Heart left ventricle (tissue), 16 donors: ENCODE measurements at regions not wholly inside any gene's neighbourhood (a gene's known extent, or its start where the extent isn't known, plus 50 kb on each side); places are given as distances from the start of the nearest gene placed in this dataset.

ENCODE experiments used
- ATAC-seq, 4 donors: fragments of 200-7000 bp; cut with Tn5 transposase; one replicate each; pipeline ENCODE4 v1.9.1; 2020 to 2022; ENCODE audit warnings: moderate library complexity in 4 of 4, mild to moderate bottlenecking in 3 of 4, moderate number of reproducible peaks in 1 of 4
- DNase-seq, 5 donors: peaks; one replicate each; pipeline ENCODE4 v3.0.0-alpha.2; 2020
- H3K27ac ChIP-seq, 12 donors: fragments of 200-600 bp; sonication (generic) in 4 of 12; one replicate each; pipeline versions ENCODE4 v1.5.0 to v1.8.0; 2016 to 2022; ENCODE audit warnings: mild to moderate bottlenecking in 2 of 12
- H3K27me3 ChIP-seq, 9 donors: fragments of 200-600 bp; sonication (generic) in 2 of 9; one replicate each; pipeline versions ENCODE4 v1.5.1 to v1.8.0; 2016 to 2022; ENCODE audit warnings: mild to moderate bottlenecking in 3 of 9
- H3K36me3 ChIP-seq, 9 donors: fragments of 200-600 bp; sonication (generic) in 2 of 9; one replicate each; pipeline versions ENCODE4 v1.5.0 to v1.8.0; 2018 to 2022; ENCODE audit warnings: mild to moderate bottlenecking in 2 of 9
- H3K4me1 ChIP-seq, 12 donors: fragments of 200-600 bp; sonication (generic) in 4 of 12; one replicate each; pipeline versions ENCODE4 v1.5.0 to v1.8.0; 2016 to 2022; ENCODE audit warnings: mild to moderate bottlenecking in 3 of 12
- H3K4me3 ChIP-seq, 12 donors: fragments of 200-600 bp; sonication (generic) in 4 of 12; one replicate each; pipeline versions ENCODE4 v1.5.0 to v1.8.0; 2017 to 2022; ENCODE audit warnings: mild to moderate bottlenecking in 9 of 12, moderate library complexity in 4 of 12
- H3K9me3 ChIP-seq, 12 donors: fragments of 200-600 bp; sonication (generic) in 4 of 12; one replicate each; pipeline versions ENCODE4 v1.5.0 to v1.8.0; 2016 to 2022; ENCODE audit warnings: mild to moderate bottlenecking in 1 of 12
- POLR2A ChIP-seq, 2 donors: fragments of 450-650 bp; IDR thresholded peaks; one replicate each; pipeline ENCODE4 v1.6.1; 2017; ENCODE audit warnings: antibody characterized with exemption in 2 of 2, mild to moderate bottlenecking in 2 of 2, moderate library complexity in 2 of 2
- WGBS, 4 donors: extraction: QIAGEN DNeasy Blood & Tissue Kit in 2 of 4; methylation state at CpG; one replicate each; pipeline versions ENCODE4 v1.1.5 to v1.1.7; 2013 to 2018; 5-methylcytosine and 5-hydroxymethylcytosine counted together
- intact Hi-C, 10 donors: fragments of 100-400 bp; cut with DNase I; formaldehyde crosslinking; loops; one replicate each; pipeline versions ENCODE4 v1.11.1 to v1.14.2; 2022
- TF ChIP-seq, protein P1 (sequence below), 12 donors: fragments of 200-600 bp; sonication (generic) in 4 of 12; IDR thresholded peaks; one replicate each; pipeline versions ENCODE4 v1.5.0 to v1.8.0; 2018 to 2022; ENCODE audit warnings: antibody characterized with exemption in 12 of 12, mild to moderate bottlenecking in 5 of 12
- donor health status: ischemic (EF 13 %, LVEDD 7.1; RV severe dilation, severe dysfunction).
- donor health status: healthy with polysubstance abuse.
- donor health status: DM: no; HTN: yes; CAD: no.
- donor health status: DM: no; HTN: no; CAD: no.
- donor health status: ischemic (EF 25% LVEDD 6.9; RV normal size, moderate dysfunction).
- donor health status: ischemic (EF 25% LVEDD 5.7; RV mildly dilated, moderate dysfunction).
- donor health status: healthy.
- donor health status: DM: yes; HTN: yes; CAD: no.
- donor health status: ischemic (EF 35%, LVEDD 5.7; RV mildly dilated, moderate dysfunction).
- donor health status: nonischemic (EF 11% LVEDD 7.7; RV severe dilation, severe dysfunction).
- donor health status: DM: yes; HTN: yes; CAD: no.
- donor health status: PGD.
- donor health status: ischemic (EF 29% LVEDD 5.4; RV normal size, mild dysfunction).
- donor health status: nonischemic (EF 23%, LVEDD 6.1; RV moderate dilation, normal function).

DNA sequence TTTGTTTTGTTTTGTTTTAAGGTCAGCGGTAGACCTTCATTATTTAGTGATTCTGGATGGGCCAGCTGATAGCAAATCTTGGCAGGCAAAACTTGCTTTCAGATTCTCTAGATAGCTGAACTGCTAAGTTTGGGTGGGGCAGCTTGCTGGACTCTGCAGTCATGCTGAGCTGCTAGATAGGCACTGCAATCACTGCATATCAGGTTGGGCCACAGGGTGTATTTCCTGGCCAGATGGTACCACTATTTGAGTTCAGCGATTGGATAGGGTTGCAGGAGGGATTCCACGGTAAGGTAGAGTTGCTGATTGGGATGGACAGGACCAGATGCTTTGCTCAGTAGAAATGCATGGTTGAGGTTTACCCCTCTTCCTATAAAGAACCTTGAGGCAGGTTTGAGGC is 579.3 kb upstream of the ADGRL4 start:
- no peak for ATAC-seq
- H3K4me3 ChIP-seq: no peak overlapping the region
- WGBS, 4 donors: 67 to 85% (median 78%) methylated on average over 1 to 3 of the region's 3 CpGs
- no peaks in the 10 kb centered on the region for H3K36me3 ChIP-seq
- no peak for DNase-seq
- no peaks in the 10 kb centered on the region for H3K4me1 ChIP-seq
- H3K27ac ChIP-seq: no peak overlapping the region
- intact Hi-C loops: no loop called here
- H3K9me3 ChIP-seq: no peaks in the 10 kb centered on the region
- TF ChIP-seq, protein P1, sequence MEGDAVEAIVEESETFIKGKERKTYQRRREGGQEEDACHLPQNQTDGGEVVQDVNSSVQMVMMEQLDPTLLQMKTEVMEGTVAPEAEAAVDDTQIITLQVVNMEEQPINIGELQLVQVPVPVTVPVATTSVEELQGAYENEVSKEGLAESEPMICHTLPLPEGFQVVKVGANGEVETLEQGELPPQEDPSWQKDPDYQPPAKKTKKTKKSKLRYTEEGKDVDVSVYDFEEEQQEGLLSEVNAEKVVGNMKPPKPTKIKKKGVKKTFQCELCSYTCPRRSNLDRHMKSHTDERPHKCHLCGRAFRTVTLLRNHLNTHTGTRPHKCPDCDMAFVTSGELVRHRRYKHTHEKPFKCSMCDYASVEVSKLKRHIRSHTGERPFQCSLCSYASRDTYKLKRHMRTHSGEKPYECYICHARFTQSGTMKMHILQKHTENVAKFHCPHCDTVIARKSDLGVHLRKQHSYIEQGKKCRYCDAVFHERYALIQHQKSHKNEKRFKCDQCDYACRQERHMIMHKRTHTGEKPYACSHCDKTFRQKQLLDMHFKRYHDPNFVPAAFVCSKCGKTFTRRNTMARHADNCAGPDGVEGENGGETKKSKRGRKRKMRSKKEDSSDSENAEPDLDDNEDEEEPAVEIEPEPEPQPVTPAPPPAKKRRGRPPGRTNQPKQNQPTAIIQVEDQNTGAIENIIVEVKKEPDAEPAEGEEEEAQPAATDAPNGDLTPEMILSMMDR (IDR thresholded peaks at IDR 0.05): no peak
- TF ChIP-seq POLR2A (IDR thresholded peaks at IDR 0.05): no peak
- no peaks in the 10 kb centered on the region for H3K27me3 ChIP-seq

DNA sequence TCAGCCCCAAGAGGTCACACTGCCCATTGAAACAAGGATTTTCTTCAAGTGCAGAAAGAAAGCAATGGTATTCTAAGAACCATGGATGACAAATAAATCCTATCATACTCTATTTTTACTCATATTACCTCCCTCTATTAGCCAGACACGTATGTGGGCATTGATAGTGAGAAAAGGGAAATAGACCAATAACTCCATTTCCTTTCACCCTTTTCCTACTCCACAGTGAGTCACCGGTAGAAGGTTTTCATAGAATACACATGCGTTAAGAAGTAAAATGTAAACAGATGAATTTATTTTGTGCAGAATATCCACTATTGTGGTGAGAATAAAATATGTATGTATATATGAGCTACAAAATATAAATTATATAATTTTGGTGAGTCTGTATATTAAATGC is 568.9 kb upstream of the ADGRL4 start:
- Histone ChIP-seq H3K27me3 (no peaks in the 10 kb centered on the region), H3K27ac (no peak overlapping the region), H3K9me3 (peaks cover 0 to 4% (median 0%) of the 10 kb centered on the region in 12 donors), H3K4me3 (no peak overlapping the region), H3K4me1 (no peaks in the 10 kb centered on the region), H3K36me3 (no peaks in the 10 kb centered on the region)
- intact Hi-C loops: no loop called here
- DNase-seq (no peak), ATAC-seq (no peak)
- TF ChIP-seq, protein P1 (IDR thresholded peaks at IDR 0.05): no peak
- no peak for TF ChIP-seq POLR2A (IDR thresholded peaks at IDR 0.05)
- WGBS, 4 donors: 26 to 45% (median 40%) methylated on average over 3 of the region's 3 CpGs

DNA sequence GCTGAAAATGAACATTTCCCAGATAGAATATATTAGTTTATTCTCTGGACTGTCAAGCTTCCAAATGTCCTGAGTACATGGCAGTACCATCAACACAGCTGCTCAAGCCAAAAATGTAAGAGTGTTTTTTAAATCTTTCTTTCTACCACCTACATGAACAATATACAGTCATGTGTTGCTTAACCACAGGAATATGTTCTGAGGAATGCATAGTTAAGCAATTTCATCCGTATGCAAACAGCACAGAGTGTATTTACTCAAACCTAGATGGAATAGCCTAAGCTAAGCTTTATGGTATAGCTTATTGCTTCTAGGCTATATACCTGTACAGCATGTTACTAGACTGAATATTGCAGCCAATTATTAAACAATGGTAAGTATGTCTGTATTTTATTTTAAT is 561.9 kb upstream of the ADGRL4 start:
- H3K27ac ChIP-seq: no peak overlapping the region
- H3K36me3 ChIP-seq: no peaks in the 10 kb centered on the region
- H3K4me1 ChIP-seq: no peaks in the 10 kb centered on the region
- no peak for DNase-seq
- H3K4me3 ChIP-seq: no peak overlapping the region
- 76 to 84% (median 78%) methylated on average over 1 of the region's 1 CpG for WGBS, 4 donors
- no peak for ATAC-seq
- intact Hi-C loops: no loop called here
- H3K9me3 ChIP-seq: peaks cover 0 to 13% (median 0%) of the 10 kb centered on the region in 12 donors
- no peaks in the 10 kb centered on the region for H3K27me3 ChIP-seq
- TF ChIP-seq POLR2A (IDR thresholded peaks at IDR 0.05): no peak
- TF ChIP-seq, protein P1 (IDR thresholded peaks at IDR 0.05): no peak

DNA sequence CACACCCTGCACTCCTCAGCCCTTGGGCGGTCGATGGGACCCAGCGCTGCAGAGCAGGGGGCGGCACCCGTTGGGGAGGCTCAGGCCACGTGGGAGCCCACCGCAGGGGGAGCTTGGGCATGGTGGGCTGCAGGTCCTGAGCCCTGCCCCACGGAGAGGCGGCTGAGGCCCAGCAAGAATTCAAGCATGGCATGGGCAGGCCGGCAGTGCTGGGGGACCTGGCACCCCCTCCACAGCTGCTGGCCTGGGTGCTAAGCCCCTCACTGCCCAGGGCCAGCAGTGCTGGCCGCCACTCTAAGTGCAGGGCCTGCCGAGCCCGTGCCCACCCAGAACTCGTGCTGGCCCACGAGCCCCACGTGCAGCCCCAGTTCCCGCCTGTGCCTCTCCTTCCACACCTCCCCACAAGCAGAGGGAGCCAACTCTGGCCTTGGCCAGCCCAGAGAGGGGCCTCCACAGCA is 555.0 kb upstream of the ADGRL4 start:
- 87 to 93% (median 92%) methylated on average over 5 to 17 of the region's 17 CpGs for WGBS, 4 donors
- Histone ChIP-seq H3K36me3 (no peaks in the 10 kb centered on the region), H3K9me3 (peaks cover 0 to 17% (median 0%) of the 10 kb centered on the region in 12 donors), H3K4me3 (no peak overlapping the region), H3K27ac (no peak overlapping the region), H3K4me1 (no peaks in the 10 kb centered on the region), H3K27me3 (no peaks in the 10 kb centered on the region)
- peak in 1 of 4 donors; percentile 18 for ATAC-seq
- peak in 1 of 5 donors; percentile 44 for DNase-seq
- TF ChIP-seq POLR2A (IDR thresholded peaks at IDR 0.05): no peak
- TF ChIP-seq, protein P1 (IDR thresholded peaks at IDR 0.05): no peak
- intact Hi-C loops: no loop called here
